ENCODE measurements at regions not wholly inside any gene's neighbourhood (a gene's known extent, or its start where the extent isn't known, plus 50 kb on each side); places are given as distances from the start of the nearest gene placed in this dataset.

- DNase-seq = no peak
- H3K9me3 Mint-ChIP-seq (ENCODE audit: unreplicated experiment) = peaks cover 4% of the 10 kb centered on the region
- no peaks in the 10 kb centered on the region for H3K36me3 Mint-ChIP-seq (ENCODE audit: unreplicated experiment)
- no peak overlapping the region for H3K27ac Mint-ChIP-seq (ENCODE audit: unreplicated experiment)
- TF ChIP-seq, protein P1, sequence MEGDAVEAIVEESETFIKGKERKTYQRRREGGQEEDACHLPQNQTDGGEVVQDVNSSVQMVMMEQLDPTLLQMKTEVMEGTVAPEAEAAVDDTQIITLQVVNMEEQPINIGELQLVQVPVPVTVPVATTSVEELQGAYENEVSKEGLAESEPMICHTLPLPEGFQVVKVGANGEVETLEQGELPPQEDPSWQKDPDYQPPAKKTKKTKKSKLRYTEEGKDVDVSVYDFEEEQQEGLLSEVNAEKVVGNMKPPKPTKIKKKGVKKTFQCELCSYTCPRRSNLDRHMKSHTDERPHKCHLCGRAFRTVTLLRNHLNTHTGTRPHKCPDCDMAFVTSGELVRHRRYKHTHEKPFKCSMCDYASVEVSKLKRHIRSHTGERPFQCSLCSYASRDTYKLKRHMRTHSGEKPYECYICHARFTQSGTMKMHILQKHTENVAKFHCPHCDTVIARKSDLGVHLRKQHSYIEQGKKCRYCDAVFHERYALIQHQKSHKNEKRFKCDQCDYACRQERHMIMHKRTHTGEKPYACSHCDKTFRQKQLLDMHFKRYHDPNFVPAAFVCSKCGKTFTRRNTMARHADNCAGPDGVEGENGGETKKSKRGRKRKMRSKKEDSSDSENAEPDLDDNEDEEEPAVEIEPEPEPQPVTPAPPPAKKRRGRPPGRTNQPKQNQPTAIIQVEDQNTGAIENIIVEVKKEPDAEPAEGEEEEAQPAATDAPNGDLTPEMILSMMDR (IDR thresholded peaks at IDR 0.05; ENCODE audit: partially characterized antibody, unreplicated experiment) = no peak
- no peak overlapping the region for H3K4me3 Mint-ChIP-seq (ENCODE audit: unreplicated experiment)
- H3K4me1 Mint-ChIP-seq (ENCODE audit: low read depth, unreplicated experiment) = peaks cover 4% of the 10 kb centered on the region
- peaks cover 2% of the 10 kb centered on the region for H3K27me3 Mint-ChIP-seq (ENCODE audit: unreplicated experiment)
Observed at GRCh38 chr6:165959627-165960026, 208.0 kb downstream of the TBXT start.

DNA sequence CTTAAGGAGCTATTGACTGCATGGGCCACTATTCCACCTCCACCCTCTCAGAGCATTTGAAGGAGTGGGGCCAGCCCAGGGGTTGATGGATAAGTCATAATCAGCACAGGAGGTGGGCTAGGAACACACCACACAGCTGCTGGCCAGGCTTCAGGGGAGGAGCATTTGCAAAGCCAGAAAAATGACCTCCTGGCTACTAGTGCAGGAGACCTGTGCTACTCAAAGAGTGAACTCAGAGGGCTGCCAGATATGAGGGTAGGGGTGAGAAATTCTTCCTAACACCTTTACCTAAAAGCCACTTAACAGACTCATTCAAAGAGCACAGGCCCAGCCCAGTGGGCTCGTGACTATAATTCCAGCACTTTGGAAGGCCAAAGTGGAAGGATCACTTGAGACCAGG lies 210.8 kb downstream of the TBXT start:
- Mint-ChIP-seq H3K4me3 (ENCODE audit: unreplicated experiment) (no peak overlapping the region), H3K36me3 (ENCODE audit: unreplicated experiment) (no peaks in the 10 kb centered on the region), H3K27ac (ENCODE audit: unreplicated experiment) (no peak overlapping the region), H3K9me3 (ENCODE audit: unreplicated experiment) (peaks cover 4% of the 10 kb centered on the region), H3K27me3 (ENCODE audit: unreplicated experiment) (peaks cover 2% of the 10 kb centered on the region), H3K4me1 (ENCODE audit: low read depth, unreplicated experiment) (peaks cover 4% of the 10 kb centered on the region)
- TF ChIP-seq, protein P1 (IDR thresholded peaks at IDR 0.05; ENCODE audit: partially characterized antibody, unreplicated experiment) = no peak
- DNase-seq = no peak

DNA sequence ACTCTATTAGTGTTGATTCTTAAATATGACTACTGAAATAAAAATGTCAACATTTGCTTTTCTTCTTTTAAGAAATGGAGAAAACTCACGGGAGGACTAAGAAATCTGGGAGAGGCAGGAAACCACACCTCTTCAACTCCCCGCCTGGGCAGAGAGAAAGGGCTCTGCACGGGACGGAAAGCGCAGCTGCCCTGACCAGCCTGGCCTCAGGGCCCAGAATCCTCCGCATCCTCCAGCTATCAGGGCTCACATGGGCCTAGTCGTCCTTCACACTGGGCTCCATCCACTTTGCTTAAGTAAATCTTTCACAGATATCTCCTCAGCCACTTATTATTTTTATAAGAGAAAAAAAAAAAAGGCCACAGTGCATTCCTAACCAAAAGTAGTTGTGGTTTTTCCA lies 215.1 kb downstream of the TBXT start:
- Mint-ChIP-seq H3K27me3 (ENCODE audit: unreplicated experiment) (peaks cover 2% of the 10 kb centered on the region), H3K27ac (ENCODE audit: unreplicated experiment) (no peak overlapping the region), H3K9me3 (ENCODE audit: unreplicated experiment) (peaks cover 4% of the 10 kb centered on the region), H3K36me3 (ENCODE audit: unreplicated experiment) (no peaks in the 10 kb centered on the region), H3K4me1 (ENCODE audit: low read depth, unreplicated experiment) (no peaks in the 10 kb centered on the region), H3K4me3 (ENCODE audit: unreplicated experiment) (no peak overlapping the region)
- no peak for DNase-seq
- TF ChIP-seq, protein P1 (IDR thresholded peaks at IDR 0.05; ENCODE audit: partially characterized antibody, unreplicated experiment) = no peak

DNA sequence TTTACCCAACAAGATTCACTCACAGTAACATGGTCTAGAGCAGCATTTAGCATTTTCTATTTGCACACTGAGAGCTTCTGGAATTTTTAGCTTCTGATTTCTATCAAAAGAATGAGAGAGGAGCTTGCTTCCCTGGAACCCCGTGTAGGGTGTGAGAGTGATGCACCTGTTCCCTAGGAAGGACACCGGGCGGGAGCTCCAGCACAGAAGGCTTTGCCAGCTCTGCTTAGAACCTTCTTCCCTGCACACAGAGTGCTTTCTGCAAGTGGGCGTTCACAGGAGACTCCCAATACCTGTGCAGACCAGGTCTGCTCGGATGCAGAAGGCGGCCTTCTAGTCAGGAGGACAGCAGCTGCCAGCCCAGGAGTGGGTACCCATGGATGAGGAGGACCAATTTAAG lies 217.3 kb downstream of the TBXT start:
- DNase-seq = no peak
- H3K27ac Mint-ChIP-seq (ENCODE audit: unreplicated experiment) = no peak overlapping the region
- no peak overlapping the region for H3K4me3 Mint-ChIP-seq (ENCODE audit: unreplicated experiment)
- TF ChIP-seq, protein P1 (IDR thresholded peaks at IDR 0.05; ENCODE audit: partially characterized antibody, unreplicated experiment) = no peak
- peaks cover 1% of the 10 kb centered on the region for H3K27me3 Mint-ChIP-seq (ENCODE audit: unreplicated experiment)
- H3K4me1 Mint-ChIP-seq (ENCODE audit: low read depth, unreplicated experiment) = no peaks in the 10 kb centered on the region
- peaks cover under 1% of the 10 kb centered on the region for H3K9me3 Mint-ChIP-seq (ENCODE audit: unreplicated experiment)
- H3K36me3 Mint-ChIP-seq (ENCODE audit: unreplicated experiment) = no peaks in the 10 kb centered on the region

DNA sequence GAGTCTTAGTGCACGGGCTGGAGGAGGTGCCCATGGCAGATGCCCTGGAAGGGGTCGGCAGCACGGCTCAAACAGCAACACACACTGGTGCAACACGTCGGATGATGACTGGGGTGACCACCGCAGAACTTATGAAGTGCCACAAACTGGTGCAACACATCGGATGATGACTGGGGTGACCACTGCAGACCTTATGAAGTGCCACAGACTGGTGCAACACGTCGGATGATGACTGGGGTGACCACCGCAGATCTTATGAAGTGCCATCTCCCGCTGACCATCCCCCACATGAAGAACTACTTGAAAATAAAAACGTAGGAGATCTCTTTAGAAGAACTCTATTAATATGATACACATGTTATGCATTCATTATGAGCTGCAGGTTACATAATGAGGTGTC lies 218.3 kb downstream of the TBXT start:
- Mint-ChIP-seq H3K27ac (ENCODE audit: unreplicated experiment) (no peak overlapping the region), H3K4me3 (ENCODE audit: unreplicated experiment) (no peak overlapping the region), H3K27me3 (ENCODE audit: unreplicated experiment) (no peaks in the 10 kb centered on the region), H3K9me3 (ENCODE audit: unreplicated experiment) (no peaks in the 10 kb centered on the region), H3K4me1 (ENCODE audit: low read depth, unreplicated experiment) (no peaks in the 10 kb centered on the region), H3K36me3 (ENCODE audit: unreplicated experiment) (no peaks in the 10 kb centered on the region)
- TF ChIP-seq, protein P1 (IDR thresholded peaks at IDR 0.05; ENCODE audit: partially characterized antibody, unreplicated experiment) = no peak
- DNase-seq = no peak
